Upper lobe of right lung (tissue), 1 donor: ENCODE measurements at regions not wholly inside any gene's neighbourhood (a gene's known extent, or its start where the extent isn't known, plus 50 kb on each side); places are given as distances from the start of the nearest gene placed in this dataset.

Experiments
- ATAC-seq: fragments of 200-7000 bp; cut with Tn5 transposase; one replicate; pipeline ENCODE4 v1.9.1; 2020; ENCODE audit warnings: mild to moderate bottlenecking, moderate library complexity
- DNase-seq: peaks from one replicate; pipeline ENCODE4 v3.0.0-alpha.2; 2020
- H3K27ac ChIP-seq: fragments of 200-600 bp; one replicate; pipeline ENCODE4 v1.8.0; 2022
- H3K27me3 ChIP-seq: fragments of 200-600 bp; one replicate; pipeline ENCODE4 v1.8.0; 2022; ENCODE audit warnings: mild to moderate bottlenecking
- H3K36me3 ChIP-seq: fragments of 200-600 bp; one replicate; pipeline ENCODE4 v1.8.0; 2022
- H3K4me1 ChIP-seq: fragments of 200-600 bp; one replicate; pipeline ENCODE4 v1.8.0; 2022
- H3K4me3 ChIP-seq: fragments of 200-600 bp; one replicate; pipeline ENCODE4 v1.8.0; 2022; ENCODE audit warnings: mild to moderate bottlenecking
- H3K9me3 ChIP-seq: fragments of 200-600 bp; one replicate; pipeline ENCODE4 v1.8.0; 2022
- CTCF ChIP-seq: fragments of 200-600 bp; IDR thresholded peaks from one replicate; pipeline ENCODE4 v1.8.0; 2022; ENCODE audit warnings: antibody characterized with exemption
- intact Hi-C: fragments of 100-400 bp; cut with DNase I; formaldehyde crosslinking; loops from one replicate; pipeline ENCODE4 v1.11.0; 2022
- donor health status: DM: no; HTN: yes; CAD: no; lungs with severe emphysema.

- no peak for ATAC-seq
- TF ChIP-seq CTCF, result no peak
Measured at GRCh38 chr5:31086839-31087415, 106.6 kb upstream of the CDH6 start.

GRCh38 chr5:31084871-31085270 lies 108.6 kb upstream of the CDH6 start:
- H3K27ac ChIP-seq, result no peak overlapping the region
- DNase-seq (no peak), ATAC-seq (no peak)
- H3K27me3 ChIP-seq, result no peaks in the 10 kb centered on the region
- H3K9me3 ChIP-seq, result no peaks in the 10 kb centered on the region
- TF ChIP-seq CTCF, result no peak
- intact Hi-C loops, result no loop called here
- no peaks in the 10 kb centered on the region for H3K36me3 ChIP-seq
- no peak overlapping the region for H3K4me3 ChIP-seq
- H3K4me1 ChIP-seq, result no peaks in the 10 kb centered on the region

More at GRCh38 chr5:31086839-31087415, 106.6 kb upstream of the CDH6 start:
- Histone ChIP-seq H3K4me1 (no peaks in the 10 kb centered on the region), H3K9me3 (no peaks in the 10 kb centered on the region), H3K4me3 (no peak overlapping the region), H3K27ac (no peak overlapping the region), H3K36me3 (no peaks in the 10 kb centered on the region), H3K27me3 (no peaks in the 10 kb centered on the region)
- DNase-seq, result no peak
- intact Hi-C loops, result no loop called here

GRCh38 chr5:31083364-31083763 lies 110.1 kb upstream of the CDH6 start:
- intact Hi-C loops, result no loop called here
- H3K4me1 ChIP-seq, result no peaks in the 10 kb centered on the region
- no peaks in the 10 kb centered on the region for H3K9me3 ChIP-seq
- no peak for TF ChIP-seq CTCF
- DNase-seq (no peak), ATAC-seq (no peak)
- H3K36me3 ChIP-seq, result no peaks in the 10 kb centered on the region
- H3K27me3 ChIP-seq, result no peaks in the 10 kb centered on the region
- H3K27ac ChIP-seq, result no peak overlapping the region
- H3K4me3 ChIP-seq, result no peak overlapping the region

GRCh38 chr5:31079668-31080067 lies 113.8 kb upstream of the CDH6 start:
- TF ChIP-seq CTCF, result no peak
- no peak overlapping the region for H3K27ac ChIP-seq
- no peaks in the 10 kb centered on the region for H3K27me3 ChIP-seq
- no peak for DNase-seq
- no peaks in the 10 kb centered on the region for H3K9me3 ChIP-seq
- no peak overlapping the region for H3K4me3 ChIP-seq
- ATAC-seq, result no peak
- H3K4me1 ChIP-seq, result no peaks in the 10 kb centered on the region
- intact Hi-C loops, result no loop called here
- no peaks in the 10 kb centered on the region for H3K36me3 ChIP-seq

- H3K9me3 ChIP-seq, result no peaks in the 10 kb centered on the region
- ATAC-seq (no peak), DNase-seq (no peak)
- H3K4me3 ChIP-seq, result no peak overlapping the region
- TF ChIP-seq CTCF, result no peak
- no peak overlapping the region for H3K27ac ChIP-seq
- no peaks in the 10 kb centered on the region for H3K27me3 ChIP-seq
- no peaks in the 10 kb centered on the region for H3K36me3 ChIP-seq
- no peaks in the 10 kb centered on the region for H3K4me1 ChIP-seq
- intact Hi-C loops, result no loop called here
Measured at GRCh38 chr5:31078956-31079355, 114.5 kb upstream of the CDH6 start.

- DNase-seq (no peak), ATAC-seq (no peak)
- no peaks in the 10 kb centered on the region for H3K9me3 ChIP-seq
- intact Hi-C loops, result no loop called here
- no peak overlapping the region for H3K27ac ChIP-seq
- H3K4me3 ChIP-seq, result no peak overlapping the region
- no peaks in the 10 kb centered on the region for H3K4me1 ChIP-seq
- no peak for TF ChIP-seq CTCF
- no peaks in the 10 kb centered on the region for H3K36me3 ChIP-seq
- no peaks in the 10 kb centered on the region for H3K27me3 ChIP-seq
Measured at GRCh38 chr5:31075981-31076380, 117.5 kb upstream of the CDH6 start.
